ENCODE measurements at regions not wholly inside any gene's neighbourhood (a gene's known extent, or its start where the extent isn't known, plus 50 kb on each side); places are given as distances from the start of the nearest gene placed in this dataset.

DNA sequence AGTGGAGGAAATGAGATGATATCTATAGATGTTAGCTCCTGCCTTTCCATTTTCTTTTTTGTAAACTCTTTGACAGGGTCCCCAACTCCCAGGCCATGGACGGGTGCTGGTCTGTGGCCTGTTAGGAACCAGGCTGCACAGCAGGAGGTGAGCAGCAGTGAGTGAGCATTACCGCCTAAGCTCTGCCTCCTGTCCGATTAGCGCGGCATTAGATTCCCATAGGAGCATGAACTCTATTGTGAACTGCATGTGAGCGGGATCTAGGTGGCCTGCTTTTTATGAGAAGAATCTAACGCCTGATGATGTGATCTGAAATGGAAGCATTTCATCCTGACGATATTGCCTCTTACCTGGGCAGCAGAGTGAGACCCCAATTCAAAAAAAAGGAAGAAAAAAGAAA lies 56.8 kb upstream of the CHD2 start:
- TF ChIP-seq BHLHE40 (IDR thresholded peaks at IDR 0.05; ENCODE audit: borderline replicate concordance) = no peak
- no peak for TF ChIP-seq SUZ12 (IDR thresholded peaks at IDR 0.05)
- TF ChIP-seq L3MBTL2 (conservative IDR thresholded peaks at IDR 0.05) = no peak
- no peak for TF ChIP-seq ZNF384 (IDR thresholded peaks at IDR 0.05)
- TF ChIP-seq ELF4 (IDR thresholded peaks at IDR 0.05) = no peak
- no peak for TF ChIP-seq FOXM1 (IDR thresholded peaks at IDR 0.05; ENCODE audit: borderline replicate concordance)
- TF ChIP-seq FOXK2 (IDR thresholded peaks at IDR 0.05) = no peak
- no peak for TF ChIP-seq LEF1 (IDR thresholded peaks at IDR 0.05; ENCODE audit: borderline replicate concordance)
- no peak for TF ChIP-seq ARNT (IDR thresholded peaks at IDR 0.05)
- TF ChIP-seq TARDBP (IDR thresholded peaks at IDR 0.05) = no peak
- TF ChIP-seq CTBP1 (IDR thresholded peaks at IDR 0.05; ENCODE audit: borderline replicate concordance) = no peak
- TF ChIP-seq HDGF (IDR thresholded peaks at IDR 0.05; ENCODE audit: borderline replicate concordance) = no peak
- no peak for TF ChIP-seq SP1 (IDR thresholded peaks at IDR 0.05)
